B cell (primary cell): ENCODE measurements at regions not wholly inside any gene's neighbourhood (a gene's known extent, or its start where the extent isn't known, plus 50 kb on each side); places are given as distances from the start of the nearest gene placed in this dataset.

Experiments
- EZH2 ChIP-seq: IDR thresholded peaks from 2 replicates; pipeline ENCODE4 v1.6.1; 2012; ENCODE audit warnings: borderline replicate concordance, low read depth, mild to moderate bottlenecking, moderate library complexity, low read length; ENCODE audit not compliant: insufficient read depth, poor library complexity, severe bottlenecking
- TF ChIP-seq, protein P1 (sequence below): fragments of 200-600 bp; IDR thresholded peaks from one replicate; pipeline ENCODE4 v1.8.0; 2022; ENCODE audit warnings: antibody characterized with exemption, mild to moderate bottlenecking

DNA sequence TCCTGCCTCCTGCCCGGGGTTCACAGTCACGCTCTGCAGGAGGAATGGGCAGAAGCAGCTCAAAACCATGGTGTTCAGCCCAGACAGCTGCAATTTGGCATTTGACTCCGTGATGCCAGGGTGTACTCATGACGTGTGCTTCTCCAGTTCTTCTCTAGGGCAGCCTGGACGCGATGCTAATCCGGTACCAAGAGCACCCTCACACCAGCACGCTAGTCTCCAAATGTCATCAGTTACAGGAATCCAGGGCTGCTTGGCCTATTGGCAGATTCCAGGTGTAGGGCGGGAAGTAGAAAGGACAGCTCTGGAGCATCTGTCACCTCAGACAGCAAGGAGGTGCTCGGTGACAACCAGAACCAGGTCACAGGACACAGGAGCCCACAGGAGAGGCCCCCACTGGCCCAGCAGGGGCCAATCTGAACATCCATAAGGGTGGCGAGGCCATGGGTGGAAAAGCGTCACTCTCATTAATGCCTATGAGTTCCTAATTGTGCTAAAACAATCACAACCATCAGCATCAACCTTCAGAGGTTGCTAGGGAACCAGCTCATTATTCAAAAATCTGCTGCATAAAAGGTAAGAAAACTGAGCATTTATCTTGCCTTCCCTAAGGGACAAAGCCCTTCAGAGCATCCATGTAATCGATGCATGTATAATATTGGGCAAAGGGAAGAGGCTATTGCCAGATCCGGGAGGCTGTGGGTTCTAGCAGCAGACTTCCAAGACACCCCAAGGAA is 241.9 kb upstream of the IRX4 start:
- no peak for TF ChIP-seq EZH2
- TF ChIP-seq, protein P1, sequence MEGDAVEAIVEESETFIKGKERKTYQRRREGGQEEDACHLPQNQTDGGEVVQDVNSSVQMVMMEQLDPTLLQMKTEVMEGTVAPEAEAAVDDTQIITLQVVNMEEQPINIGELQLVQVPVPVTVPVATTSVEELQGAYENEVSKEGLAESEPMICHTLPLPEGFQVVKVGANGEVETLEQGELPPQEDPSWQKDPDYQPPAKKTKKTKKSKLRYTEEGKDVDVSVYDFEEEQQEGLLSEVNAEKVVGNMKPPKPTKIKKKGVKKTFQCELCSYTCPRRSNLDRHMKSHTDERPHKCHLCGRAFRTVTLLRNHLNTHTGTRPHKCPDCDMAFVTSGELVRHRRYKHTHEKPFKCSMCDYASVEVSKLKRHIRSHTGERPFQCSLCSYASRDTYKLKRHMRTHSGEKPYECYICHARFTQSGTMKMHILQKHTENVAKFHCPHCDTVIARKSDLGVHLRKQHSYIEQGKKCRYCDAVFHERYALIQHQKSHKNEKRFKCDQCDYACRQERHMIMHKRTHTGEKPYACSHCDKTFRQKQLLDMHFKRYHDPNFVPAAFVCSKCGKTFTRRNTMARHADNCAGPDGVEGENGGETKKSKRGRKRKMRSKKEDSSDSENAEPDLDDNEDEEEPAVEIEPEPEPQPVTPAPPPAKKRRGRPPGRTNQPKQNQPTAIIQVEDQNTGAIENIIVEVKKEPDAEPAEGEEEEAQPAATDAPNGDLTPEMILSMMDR: no peak
